ENCODE measurements at regions not wholly inside any gene's neighbourhood (a gene's known extent, or its start where the extent isn't known, plus 50 kb on each side); places are given as distances from the start of the nearest gene placed in this dataset.

DNA sequence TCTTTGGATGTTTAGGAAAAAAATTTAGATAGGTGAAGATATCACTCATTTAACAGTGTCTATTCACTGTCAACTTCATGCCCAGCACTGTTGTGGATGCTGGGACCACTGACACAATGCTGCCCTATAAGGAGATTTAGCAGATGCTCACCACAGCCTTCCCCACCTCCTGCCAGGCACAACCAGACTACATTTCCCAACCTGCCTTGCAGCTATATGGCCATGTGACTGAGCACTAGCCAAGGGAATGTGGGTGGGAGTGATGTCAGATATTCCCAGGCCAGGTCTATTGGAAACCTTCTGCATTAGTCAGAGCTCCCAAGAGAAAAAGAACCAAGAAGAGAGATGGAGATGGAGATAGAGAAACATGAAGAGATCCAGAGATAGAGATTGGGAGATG is 302.6 kb upstream of the TAS2R1 start:
- TF ChIP-seq, protein P1, sequence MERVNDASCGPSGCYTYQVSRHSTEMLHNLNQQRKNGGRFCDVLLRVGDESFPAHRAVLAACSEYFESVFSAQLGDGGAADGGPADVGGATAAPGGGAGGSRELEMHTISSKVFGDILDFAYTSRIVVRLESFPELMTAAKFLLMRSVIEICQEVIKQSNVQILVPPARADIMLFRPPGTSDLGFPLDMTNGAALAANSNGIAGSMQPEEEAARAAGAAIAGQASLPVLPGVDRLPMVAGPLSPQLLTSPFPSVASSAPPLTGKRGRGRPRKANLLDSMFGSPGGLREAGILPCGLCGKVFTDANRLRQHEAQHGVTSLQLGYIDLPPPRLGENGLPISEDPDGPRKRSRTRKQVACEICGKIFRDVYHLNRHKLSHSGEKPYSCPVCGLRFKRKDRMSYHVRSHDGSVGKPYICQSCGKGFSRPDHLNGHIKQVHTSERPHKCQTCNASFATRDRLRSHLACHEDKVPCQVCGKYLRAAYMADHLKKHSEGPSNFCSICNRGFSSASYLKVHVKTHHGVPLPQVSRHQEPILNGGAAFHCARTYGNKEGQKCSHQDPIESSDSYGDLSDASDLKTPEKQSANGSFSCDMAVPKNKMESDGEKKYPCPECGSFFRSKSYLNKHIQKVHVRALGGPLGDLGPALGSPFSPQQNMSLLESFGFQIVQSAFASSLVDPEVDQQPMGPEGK (CRISPR knock-in tag; IDR thresholded peaks at IDR 0.05; ENCODE audit: borderline replicate concordance) = no peak
- TF ChIP-seq, protein P2, sequence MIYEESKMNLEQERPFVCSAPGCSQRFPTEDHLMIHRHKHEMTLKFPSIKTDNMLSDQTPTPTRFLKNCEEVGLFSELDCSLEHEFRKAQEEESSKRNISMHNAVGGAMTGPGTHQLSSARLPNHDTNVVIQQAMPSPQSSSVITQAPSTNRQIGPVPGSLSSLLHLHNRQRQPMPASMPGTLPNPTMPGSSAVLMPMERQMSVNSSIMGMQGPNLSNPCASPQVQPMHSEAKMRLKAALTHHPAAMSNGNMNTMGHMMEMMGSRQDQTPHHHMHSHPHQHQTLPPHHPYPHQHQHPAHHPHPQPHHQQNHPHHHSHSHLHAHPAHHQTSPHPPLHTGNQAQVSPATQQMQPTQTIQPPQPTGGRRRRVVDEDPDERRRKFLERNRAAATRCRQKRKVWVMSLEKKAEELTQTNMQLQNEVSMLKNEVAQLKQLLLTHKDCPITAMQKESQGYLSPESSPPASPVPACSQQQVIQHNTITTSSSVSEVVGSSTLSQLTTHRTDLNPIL (CRISPR knock-in tag; IDR thresholded peaks at IDR 0.05; ENCODE audit: low read depth) = no peak
- TF ChIP-seq, protein P3, sequence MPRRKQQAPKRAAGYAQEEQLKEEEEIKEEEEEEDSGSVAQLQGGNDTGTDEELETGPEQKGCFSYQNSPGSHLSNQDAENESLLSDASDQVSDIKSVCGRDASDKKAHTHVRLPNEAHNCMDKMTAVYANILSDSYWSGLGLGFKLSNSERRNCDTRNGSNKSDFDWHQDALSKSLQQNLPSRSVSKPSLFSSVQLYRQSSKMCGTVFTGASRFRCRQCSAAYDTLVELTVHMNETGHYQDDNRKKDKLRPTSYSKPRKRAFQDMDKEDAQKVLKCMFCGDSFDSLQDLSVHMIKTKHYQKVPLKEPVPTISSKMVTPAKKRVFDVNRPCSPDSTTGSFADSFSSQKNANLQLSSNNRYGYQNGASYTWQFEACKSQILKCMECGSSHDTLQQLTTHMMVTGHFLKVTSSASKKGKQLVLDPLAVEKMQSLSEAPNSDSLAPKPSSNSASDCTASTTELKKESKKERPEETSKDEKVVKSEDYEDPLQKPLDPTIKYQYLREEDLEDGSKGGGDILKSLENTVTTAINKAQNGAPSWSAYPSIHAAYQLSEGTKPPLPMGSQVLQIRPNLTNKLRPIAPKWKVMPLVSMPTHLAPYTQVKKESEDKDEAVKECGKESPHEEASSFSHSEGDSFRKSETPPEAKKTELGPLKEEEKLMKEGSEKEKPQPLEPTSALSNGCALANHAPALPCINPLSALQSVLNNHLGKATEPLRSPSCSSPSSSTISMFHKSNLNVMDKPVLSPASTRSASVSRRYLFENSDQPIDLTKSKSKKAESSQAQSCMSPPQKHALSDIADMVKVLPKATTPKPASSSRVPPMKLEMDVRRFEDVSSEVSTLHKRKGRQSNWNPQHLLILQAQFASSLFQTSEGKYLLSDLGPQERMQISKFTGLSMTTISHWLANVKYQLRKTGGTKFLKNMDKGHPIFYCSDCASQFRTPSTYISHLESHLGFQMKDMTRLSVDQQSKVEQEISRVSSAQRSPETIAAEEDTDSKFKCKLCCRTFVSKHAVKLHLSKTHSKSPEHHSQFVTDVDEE (CRISPR knock-in tag; IDR thresholded peaks at IDR 0.05) = no peak
- TF ChIP-seq SNAI2 (CRISPR knock-in tag; IDR thresholded peaks at IDR 0.05) = no peak
- TF ChIP-seq OSR1 (CRISPR knock-in tag; IDR thresholded peaks at IDR 0.05) = no peak
- no peak for TF ChIP-seq CSDC2 (CRISPR knock-in tag; IDR thresholded peaks at IDR 0.05)
- TF ChIP-seq ZC3H10 (CRISPR knock-in tag; IDR thresholded peaks at IDR 0.05) = no peak
- no peak for TF ChIP-seq RARB (CRISPR knock-in tag; IDR thresholded peaks at IDR 0.05)
- no peak for TF ChIP-seq TCF4 (CRISPR knock-in tag; IDR thresholded peaks at IDR 0.05; ENCODE audit: borderline replicate concordance)

Measured in SK-N-SH treated with all-trans-retinoic acid at 6 μM for 48 hours (cell line).